ENCODE measurements at regions not wholly inside any gene's neighbourhood (a gene's known extent, or its start where the extent isn't known, plus 50 kb on each side); places are given as distances from the start of the nearest gene placed in this dataset.

DNA sequence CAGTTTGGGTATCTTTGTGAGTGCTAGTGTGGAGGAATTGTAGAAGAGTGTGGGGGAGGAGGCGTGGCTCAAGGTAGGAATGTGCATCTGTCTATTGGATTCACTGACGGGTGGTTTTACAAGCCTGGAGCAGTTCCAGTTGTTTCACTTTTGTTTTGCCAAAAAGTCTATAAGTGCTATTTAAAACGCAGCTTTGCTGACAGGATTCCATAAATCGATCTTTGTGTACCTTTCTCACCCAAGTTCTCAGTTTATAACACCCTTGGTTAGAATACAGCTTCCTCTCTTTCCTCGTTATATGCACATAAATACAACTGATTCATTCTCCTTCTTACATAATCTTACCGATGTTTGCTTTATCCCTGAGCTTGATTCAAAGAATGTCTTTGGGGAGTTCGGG, 123.2 kb upstream of the UBE2E2 start:
- no peak for DNase-seq

DNA sequence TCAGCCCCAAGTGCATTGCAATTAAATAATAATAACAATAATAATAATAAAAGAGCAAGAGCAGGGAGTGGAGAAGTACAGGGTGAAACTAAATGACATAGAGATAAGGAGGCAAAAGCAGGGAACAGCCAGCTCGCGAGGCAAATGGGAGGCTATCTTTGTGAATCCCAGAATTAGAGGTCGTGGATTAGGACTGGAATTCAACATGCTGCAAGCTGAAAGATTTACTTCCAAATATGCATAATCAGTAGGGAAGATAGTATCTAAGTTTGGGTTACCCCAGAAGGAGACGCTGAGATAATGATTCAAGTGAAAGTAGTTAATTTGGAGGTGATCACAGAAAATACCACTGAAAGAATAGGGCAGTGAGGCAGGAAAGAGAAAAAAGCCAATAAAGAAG, 119.4 kb upstream of the UBE2E2 start:
- no peak for DNase-seq

DNA sequence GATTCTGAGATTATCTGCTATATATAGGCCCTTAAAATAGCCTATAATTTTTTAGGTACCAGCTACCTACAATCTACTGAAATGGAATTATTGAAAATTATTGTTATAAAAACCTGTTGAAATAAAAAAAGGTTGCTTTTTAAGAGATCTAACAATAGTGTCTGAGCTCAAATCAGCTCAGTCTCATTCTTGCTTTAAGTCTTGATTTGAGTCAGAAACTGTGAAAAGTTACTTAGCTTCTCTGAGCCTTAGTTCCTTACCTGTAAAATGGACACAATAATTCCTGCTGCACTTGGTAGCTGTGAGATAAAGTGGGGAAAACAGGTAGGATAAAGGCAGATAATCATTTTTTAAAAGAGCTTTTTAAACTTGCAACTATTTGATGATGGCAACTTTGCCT, 118.8 kb upstream of the UBE2E2 start:
- no peak for DNase-seq

DNA sequence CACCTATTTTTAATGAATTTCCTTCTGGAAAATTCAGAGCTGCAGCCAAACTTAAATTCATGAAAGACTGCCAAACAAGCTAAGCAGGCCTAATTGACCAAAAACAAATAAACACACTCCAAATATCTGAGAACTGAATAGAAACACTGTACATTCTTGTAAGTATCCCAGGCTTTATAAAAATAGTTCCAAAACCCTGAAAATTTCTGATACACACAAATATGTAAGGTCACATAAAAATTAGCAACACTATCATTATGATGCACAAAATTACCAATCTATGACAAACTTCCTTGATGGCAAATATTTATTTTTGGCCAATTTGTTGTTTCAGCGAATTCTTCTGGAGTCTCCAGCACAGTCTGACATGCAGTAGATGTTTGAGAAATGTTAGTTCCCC, 117.9 kb upstream of the UBE2E2 start:
- DNase-seq: no peak

DNA sequence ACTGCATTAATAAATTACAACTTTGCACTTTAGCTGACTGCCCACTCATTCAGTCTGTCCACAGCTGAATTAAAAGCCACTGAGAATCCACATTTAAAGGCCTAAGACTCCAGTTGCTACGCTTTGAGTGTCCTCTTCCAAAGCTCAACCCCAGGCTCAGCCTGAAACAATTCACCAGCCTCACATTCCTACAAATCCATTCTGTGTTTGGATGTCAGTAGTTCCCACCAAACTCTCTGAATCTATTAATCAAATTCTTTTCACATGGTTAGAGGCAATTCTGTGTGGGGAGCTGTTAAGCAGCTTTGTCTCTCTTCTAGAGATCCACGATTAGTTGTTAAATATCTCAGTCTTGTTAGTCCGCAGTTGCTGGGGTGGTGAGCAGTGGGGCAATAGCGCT, 116.8 kb upstream of the UBE2E2 start:
- DNase-seq: no peak

DNA sequence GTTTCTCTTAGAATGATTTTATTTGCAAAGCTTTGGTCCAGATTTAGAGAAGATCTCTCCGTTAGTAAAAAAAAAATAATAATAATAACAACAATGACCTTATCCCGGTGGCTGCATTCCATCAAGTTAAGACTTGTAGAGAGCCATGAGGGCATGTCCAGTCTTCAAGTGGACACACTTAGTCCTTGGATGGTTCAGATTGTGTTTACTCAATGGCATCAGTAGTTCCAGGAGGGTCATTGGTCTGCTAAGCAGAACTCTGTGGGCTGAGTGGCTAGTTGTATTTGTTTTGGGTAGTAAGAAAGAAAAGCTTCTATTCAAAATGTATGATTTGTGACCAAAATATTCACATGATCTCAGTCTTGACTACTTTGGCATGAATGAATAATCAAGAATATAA, 116.3 kb upstream of the UBE2E2 start:
- DNase-seq: no peak

DNA sequence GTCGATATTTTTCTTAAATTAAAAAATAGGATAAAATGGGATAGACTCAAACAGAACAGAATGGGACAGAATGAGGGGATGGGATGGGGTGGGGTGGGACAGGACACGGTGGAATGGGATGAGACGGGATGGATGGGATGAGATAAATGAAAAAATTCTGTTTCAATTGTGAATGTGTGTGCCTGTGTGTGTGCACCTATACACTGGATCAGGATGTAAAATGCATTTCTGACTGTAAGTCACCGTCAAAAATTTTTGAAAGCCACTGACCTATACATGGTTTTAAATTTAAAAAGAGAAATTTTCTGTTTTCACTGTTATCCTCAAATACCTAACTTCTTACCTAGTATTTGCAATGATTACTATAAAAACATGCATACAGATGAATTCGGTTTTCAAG, 108.7 kb upstream of the UBE2E2 start:
- DNase-seq: no peak

DNA sequence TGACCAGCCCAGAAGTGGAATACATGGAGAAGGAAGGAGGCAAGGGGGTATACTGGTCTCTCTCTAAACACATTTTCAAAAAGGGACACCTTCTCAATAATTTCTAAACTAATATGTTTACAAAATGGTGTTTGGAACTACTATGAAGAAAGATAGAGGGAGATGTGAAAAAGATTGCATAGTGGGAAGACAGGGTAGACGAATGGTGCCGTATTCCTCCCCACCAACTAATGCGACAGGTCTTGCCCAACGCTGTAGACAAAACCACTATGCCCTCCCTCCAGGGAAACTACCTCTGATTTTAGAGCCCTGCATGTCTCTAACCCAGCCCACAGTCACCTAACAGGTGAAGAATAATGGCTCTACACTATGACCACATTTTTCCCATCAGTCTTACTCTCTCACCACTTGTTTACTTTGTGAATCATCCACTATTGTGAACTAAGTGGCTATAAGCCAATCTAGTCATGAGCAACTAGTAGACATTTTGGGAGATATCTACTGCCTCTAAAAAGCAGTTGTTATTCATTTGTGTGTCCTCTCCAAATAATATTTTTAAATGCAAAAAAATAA, 108.2 kb upstream of the UBE2E2 start:
- no peak for DNase-seq

DNA sequence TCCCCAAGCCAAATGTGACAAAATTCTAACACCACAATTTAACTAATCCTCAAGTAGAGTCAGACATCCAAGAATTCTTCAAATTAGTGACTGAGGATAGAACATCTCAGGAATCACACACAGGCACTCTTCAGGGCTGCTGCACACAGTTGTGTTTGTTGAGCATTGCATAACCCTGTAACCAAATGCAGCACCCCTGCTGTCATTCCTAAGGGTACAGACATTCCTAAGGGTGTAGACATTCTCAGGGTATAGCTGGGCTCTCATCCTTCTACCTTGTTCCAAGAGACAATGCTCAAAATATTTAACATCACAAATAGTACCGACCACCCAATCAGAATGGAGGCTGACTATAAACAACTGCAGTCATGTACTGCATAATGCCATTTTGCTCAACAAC, 107.1 kb upstream of the UBE2E2 start:
- DNase-seq: no peak

DNA sequence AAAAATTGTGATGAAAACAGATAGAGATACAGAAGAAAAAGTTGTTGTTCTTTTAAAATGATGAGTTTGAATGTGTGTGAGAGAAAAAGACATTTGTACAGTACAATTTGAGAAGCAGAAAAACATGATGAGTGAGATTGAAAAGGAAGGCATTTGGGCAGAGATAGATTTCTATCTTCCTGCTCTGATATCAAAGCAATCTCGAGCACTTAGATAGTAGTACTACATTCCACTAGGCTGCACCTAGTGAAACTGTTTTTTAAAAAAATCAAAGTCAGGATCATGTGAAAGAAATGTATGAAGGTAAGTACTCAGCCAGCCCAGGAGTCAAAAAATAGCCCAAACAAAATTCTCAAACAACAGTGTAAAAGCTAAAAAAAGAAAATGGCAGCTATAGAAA, 104.1 kb upstream of the UBE2E2 start:
- no peak for DNase-seq

DNA sequence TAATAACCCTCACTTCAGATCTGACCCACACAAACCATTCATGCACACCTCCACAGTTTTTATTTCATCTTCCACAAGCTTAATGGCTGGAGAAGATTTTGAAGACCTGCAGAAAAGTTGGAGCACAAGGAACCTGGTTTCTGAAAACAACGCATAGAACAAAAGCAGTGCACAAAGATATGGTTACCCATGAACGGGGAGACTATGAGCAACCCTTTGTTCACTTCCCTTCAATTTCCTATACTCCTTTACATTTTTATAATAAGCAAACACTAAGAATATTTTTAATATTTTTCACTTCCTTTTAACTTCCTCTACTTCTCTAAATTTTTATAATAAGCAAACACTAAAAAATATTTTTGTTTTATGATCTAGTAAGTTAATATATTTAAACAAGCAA, 103.5 kb upstream of the UBE2E2 start:
- no peak for DNase-seq

DNA sequence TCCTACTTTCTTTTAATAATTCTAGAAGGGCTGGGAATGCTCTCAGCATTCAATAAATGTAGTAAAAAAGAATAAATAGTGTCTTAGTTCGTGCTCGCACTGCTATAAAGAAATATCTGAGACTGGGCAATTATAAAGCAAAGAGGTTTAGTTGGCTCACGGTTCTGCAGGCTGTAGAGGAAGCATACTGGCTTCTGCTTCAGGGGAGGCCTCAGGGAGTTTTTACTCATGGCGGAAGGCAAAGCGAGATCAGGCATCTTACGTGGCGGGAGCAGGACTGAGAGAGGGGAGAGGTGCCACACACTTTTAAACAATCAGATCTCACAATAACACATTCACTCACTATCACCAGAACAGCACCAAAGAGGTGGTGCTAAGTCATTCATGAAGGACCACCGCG, 103.0 kb upstream of the UBE2E2 start:
- DNase-seq: no peak

DNA sequence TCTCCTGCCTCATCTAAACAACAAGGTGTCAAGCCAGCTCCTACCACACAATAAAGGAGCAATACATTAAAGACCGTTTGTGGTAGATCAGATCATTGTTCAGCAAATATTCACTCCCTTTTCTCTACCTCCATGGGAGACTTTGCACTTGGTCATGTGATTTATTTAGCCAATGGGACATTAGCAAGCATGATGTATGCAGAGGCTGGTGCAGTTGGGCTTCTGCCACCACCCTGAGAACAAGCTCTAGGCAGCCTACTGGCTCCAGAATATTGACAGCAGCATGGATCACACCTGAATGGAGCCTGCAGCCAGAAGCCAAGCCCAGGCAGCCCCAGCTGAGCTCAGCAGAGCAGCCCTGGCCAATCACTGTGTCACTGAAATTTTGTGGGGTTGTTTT, 99.4 kb upstream of the UBE2E2 start:
- no peak for DNase-seq

DNA sequence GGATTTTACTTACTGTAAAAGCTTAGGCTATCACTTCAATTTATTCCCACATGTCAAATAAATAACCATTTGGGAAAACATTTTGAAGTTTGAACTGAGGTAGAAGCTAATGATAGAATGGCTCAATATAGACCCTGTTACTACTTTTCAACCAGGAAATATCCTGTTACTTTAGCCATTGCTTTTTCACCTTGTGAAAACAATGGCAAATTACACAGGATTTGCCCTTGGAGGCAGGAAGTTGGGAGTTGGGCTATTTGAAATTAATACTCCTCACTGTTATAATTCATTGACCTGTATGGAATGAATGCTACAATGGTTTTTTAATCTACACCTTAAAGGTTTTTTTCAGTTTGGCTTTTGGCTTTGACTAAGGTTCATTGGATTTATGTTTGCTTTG, 98.1 kb upstream of the UBE2E2 start:
- no peak for DNase-seq

DNA sequence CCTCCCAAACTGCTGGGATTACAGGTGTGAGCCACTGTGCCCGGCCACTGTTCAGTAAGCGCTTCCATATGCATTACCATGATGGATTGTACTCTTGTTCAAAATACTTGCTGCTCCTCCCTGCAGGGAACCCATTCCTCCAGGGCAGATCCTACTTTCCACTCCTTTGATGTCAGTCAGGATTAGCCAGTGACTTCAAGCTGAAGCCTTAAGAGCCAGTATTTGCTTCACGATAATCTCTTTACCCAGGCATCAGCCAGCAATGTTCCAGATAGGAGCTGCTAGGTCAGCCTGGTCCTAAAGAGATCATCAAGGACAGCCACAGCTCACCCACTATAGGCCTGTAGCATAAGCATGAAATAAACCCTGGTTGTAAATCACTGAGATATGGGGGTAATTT, 96.5 kb upstream of the UBE2E2 start:
- no peak for DNase-seq

DNA sequence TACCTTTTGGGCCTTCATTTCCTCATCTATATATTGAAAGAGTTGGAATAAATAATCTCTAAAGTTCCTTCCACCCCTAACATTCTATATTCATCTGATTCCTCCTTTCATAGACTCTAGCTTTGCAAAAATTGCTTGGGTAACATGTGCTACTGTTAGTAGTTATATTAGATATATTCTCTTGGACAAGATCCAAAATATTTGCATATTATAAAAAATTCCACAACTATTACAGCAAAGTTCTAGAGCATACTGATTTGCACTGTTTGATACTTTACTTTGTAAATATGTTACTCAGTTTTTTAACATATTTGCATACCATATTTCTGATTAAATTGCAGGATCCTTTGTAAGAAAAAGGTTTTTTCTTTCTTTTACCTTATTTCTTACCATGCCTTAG, 95.9 kb upstream of the UBE2E2 start:
- no peak for DNase-seq

DNA sequence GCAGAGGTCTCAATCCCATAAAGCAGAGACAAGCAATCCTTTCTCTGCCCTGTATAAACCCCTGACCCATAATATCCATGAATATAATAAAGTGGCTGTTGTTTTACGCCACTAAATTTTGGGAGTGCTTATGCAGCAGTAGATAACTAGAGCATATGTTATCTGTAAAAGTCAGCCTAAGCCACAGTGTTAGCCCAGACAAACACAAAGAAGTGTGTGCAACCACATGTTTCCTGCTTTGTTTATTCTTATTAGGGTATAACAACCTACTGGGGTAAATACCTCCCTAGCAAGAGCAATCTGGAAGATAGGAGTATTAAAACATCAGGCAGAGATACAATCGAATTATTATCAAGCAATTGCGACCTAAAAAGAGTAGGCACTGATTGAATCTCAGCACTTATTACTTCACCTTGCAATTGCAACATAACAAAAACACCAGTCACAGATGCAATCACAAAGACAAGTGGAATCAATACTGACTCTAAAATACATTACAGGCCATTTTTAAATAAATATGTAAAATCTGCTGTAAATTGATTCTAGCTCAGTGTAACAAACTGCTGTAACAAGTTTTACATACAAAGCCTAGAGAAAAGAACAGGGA, 94.6 kb upstream of the UBE2E2 start:
- DNase-seq: no peak

DNA sequence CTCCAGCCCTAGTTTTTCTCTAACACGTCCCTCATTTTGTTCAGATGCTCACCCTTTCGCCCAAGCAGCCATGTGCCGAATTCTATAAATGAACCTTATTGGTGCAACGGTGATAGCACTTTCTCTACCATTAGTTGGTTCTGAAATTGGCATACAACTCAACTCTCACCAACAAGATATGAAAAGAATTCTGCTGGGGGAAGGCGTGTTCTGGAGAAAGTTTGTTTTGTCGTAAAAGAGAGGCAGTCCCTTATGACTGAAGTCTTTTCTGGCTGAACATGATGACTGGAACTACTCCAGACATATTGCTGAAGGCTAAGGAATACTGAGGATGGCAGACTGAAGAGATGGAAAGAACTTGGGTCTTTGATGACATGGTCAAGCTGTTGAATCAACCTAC, 91.8 kb upstream of the UBE2E2 start:
- DNase-seq: no peak

DNA sequence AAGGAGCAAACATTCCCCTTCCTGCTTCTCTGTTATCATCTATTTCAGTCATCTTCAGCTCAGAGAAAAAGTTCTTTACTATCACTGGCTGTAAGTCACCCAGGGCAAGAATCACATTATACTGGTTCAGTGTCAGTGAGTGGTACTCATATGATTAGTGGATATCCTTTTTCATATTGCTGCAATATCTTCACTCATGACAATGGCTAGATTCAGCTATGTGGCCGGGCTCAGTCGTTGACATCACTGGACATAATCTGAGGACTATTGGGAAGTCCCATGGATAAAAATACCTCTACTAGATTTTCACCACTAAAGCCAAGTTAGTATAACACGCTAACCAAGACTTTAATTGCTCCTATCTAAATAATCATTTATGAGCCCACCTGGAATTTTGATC, 91.3 kb upstream of the UBE2E2 start:
- no peak for DNase-seq

DNA sequence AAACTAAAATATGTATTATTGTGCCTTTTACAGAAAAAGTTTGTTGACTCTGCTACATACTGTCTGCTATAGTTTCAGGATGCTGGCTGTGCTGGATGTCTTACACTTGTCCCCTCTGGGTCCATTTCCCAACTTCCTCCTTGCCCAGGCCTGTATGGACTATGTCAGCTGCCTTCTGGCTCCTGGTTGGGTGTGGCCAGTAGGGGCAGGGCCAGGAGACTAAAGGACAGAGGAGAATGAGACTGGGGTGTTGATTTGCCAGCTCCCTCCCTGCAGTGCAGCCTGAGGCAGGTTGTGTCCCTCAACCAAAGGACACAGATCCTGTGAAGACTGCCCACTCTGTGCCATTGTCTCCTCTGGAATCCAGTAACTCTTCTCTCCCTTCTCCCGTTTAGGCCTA, 90.6 kb upstream of the UBE2E2 start:
- no peak for DNase-seq

DNA sequence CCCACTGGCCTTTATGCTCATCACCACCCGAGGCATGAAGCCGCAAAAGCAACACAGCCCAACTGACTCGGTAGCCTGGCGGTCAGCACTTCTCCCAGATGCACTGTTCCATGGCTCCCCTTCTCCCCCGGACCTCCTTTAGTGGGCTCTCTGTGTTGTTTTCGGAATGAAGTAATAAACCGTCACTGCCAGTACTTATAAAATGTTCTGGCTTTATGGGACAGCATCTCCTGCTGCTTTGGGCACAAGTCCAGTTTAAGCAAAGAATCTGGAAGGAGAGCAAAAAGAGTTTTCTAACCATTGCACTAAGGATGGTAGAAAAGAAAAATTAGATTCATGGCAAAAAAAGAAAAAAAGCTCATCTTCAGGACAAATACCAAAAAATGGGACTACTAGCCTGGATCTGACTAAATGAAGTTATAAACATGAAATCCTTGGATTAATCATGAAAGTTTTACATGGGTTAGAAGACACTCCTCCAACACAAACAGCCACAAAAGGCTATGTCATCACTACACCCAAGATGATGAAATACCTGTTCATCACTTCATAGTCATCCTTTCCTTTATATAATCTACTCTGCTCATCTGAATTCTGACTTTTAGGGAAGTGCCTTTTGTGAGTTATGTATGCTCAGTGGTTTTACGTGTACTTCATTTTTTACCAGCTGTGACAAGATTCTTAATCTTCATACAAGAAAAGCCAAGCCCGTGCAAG, 89.5 kb upstream of the UBE2E2 start:
- no peak for DNase-seq

DNA sequence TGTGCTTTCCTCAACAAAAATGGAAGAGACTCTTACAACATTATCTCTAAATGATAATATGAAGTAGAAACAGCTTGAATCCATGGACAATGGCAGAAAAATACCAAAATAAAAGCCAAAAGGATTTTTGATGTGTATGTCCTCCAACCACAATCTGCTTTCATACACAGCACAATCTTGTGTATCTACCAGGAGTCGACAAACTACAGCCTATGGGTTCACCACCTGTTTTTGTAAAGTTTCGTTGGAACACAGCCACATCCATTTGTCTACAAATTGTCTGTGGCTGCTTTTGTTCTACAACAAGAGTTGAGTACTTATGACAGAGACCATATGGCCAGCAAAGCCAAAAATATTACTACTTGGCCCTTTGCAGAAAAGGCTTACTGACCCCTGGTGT, 88.7 kb upstream of the UBE2E2 start:
- DNase-seq: peak; percentile 33

DNA sequence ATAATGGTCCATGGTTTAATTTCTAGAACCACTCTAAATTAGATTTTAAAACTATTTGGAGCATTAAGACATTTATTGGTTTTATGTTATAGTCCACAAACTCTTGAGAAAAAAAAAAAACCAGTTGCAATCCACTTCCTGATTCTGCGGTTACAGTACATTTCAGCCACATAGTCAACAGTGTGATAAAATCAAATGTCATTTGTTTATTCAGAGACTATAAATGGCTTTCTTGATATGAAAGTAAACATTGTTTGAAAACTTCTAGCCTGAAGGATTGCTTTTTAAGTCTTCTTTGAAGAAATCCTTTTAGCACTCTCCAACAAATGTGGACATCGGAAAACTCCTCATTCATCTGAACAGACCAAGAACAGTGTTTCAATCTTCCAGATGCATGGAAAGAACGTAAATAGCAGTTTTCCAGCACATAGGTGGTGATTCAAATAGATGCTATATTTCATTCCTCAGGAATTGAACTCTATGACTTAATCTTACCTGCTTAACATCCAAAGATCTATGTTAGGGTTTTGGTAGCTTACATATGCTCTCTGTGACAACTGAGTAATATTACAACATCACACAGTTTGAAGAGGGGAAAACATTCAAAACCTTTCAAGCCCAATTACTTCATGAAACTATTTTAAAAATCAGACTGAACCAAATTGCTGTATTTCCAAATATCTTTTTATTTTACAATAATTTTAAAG, 87.8 kb upstream of the UBE2E2 start:
- DNase-seq: no peak
